Caco-2 (cell line): ENCODE measurements at regions not wholly inside any gene's neighbourhood (a gene's known extent, or its start where the extent isn't known, plus 50 kb on each side); places are given as distances from the start of the nearest gene placed in this dataset.

Experiments
- BruUV-seq: library from RNA; stranded (reverse); fragments of 400-500 nt; replicated peaks from 2 replicates; lab custom pipeline; 2021; lab: Mats Ljungman, UMichigan
- CTCF ChIA-PET: fragments of 300-600 bp; sonication (Branson Sonifier 250); formaldehyde crosslinking; loops from one replicate; lab custom pipeline; 2022; ENCODE audit warnings: antibody characterized with exemption; lab: Charles Lee
- POLR2A ChIA-PET: fragments of 300-600 bp; sonication (Branson Sonifier 250); formaldehyde crosslinking; loops from one replicate; lab custom pipeline; 2022; ENCODE audit warnings: antibody characterized with exemption; lab: Charles Lee
- DNase-seq, 2 experiments: peaks; one replicate each; pipeline versions ENCODE4 v3.0.0 to v3.0.0-alpha.2; 2020 to 2022
- H3K27me3 ChIP-seq: replicated peaks from 2 replicates; pipeline ENCODE4 v1.6.0; 2011; ENCODE audit warnings: low read length; ENCODE audit not compliant: control insufficient read depth, insufficient read depth
- H3K36me3 ChIP-seq: 2 replicates; pipeline ENCODE4 v1.5.1; 2011; ENCODE audit warnings: low read length; ENCODE audit not compliant: control insufficient read depth, insufficient read depth
- H3K4me1 ChIP-seq: fragments of 250-450 bp; sonication (Bioruptor Pico); 2 replicates; pipeline ENCODE4 v1.5.1; 2020; ENCODE audit warnings: mild to moderate bottlenecking
- H3K4me3 ChIP-seq: 2 replicates; pipeline ENCODE4 v1.5.1; 2011; ENCODE audit warnings: low read depth, mild to moderate bottlenecking, control low read depth, low read length
- H3K9me3 ChIP-seq: fragments of 250-450 bp; sonication (Bioruptor Pico); 2 replicates; pipeline ENCODE4 v1.5.1; 2020; ENCODE audit warnings: mild to moderate bottlenecking, moderate library complexity
- H3K27ac Mint-ChIP-seq: one replicate; pipeline ENCODE4 v1.8.0; 2022; ENCODE audit warnings: mixed read lengths; ENCODE audit not compliant: unreplicated experiment
- H3K27me3 Mint-ChIP-seq: one replicate; pipeline ENCODE4 v1.8.0; 2022; ENCODE audit warnings: mixed read lengths; ENCODE audit not compliant: insufficient read depth, unreplicated experiment
- H3K36me3 Mint-ChIP-seq: one replicate; pipeline ENCODE4 v1.8.0; 2022; ENCODE audit warnings: mild to moderate bottlenecking, mixed read lengths; ENCODE audit not compliant: insufficient read depth, unreplicated experiment
- H3K4me1 Mint-ChIP-seq: one replicate; pipeline ENCODE4 v1.8.0; 2022; ENCODE audit warnings: low read depth, mixed read lengths; ENCODE audit not compliant: unreplicated experiment
- H3K4me3 Mint-ChIP-seq: one replicate; pipeline ENCODE4 v1.8.0; 2022; ENCODE audit warnings: mild to moderate bottlenecking, moderate library complexity, mixed read lengths; ENCODE audit not compliant: unreplicated experiment
- H3K9me3 Mint-ChIP-seq: one replicate; pipeline ENCODE4 v1.8.0; 2022; ENCODE audit warnings: mixed read lengths; ENCODE audit not compliant: unreplicated experiment
- CTCF ChIP-seq, 2 experiments: fragments of 200-600 bp in 1 of 2; IDR thresholded peaks; 1 replicate in 1 of 2; 2 replicates in 1 of 2; pipeline versions ENCODE4 v1.5.1 to v1.8.0; 2011 to 2022; ENCODE audit warnings: antibody characterized with exemption in 1 of 2, control low read depth in 1 of 2, inconsistent platforms in 1 of 2, low read depth in 1 of 2, low read length in 1 of 2, mild to moderate bottlenecking in 1 of 2, moderate library complexity in 1 of 2; ENCODE audit not compliant: insufficient read depth in 1 of 2, severe bottlenecking in 1 of 2, unreplicated experiment in 1 of 2
- intact Hi-C: fragments of 100-400 bp; cut with micrococcal nuclease; formaldehyde crosslinking; loops from one replicate; pipeline ENCODE4 v1.10.0; 2022; ENCODE audit not compliant: unreplicated experiment

- ChIA-PET POLR2A (no interaction called here), CTCF (no interaction called here)
- H3K36me3 ChIP-seq = no peaks in the 10 kb centered on the region
- H3K36me3 Mint-ChIP-seq = no peaks in the 10 kb centered on the region
- H3K4me1 Mint-ChIP-seq = no peaks in the 10 kb centered on the region
- H3K4me3 ChIP-seq = no peak overlapping the region
- no peaks in the 10 kb centered on the region for H3K4me1 ChIP-seq
- H3K9me3 Mint-ChIP-seq = no peaks in the 10 kb centered on the region
- intact Hi-C loops = no loop called here
- no peaks in the 10 kb centered on the region for H3K27me3 Mint-ChIP-seq
- H3K9me3 ChIP-seq = no peaks in the 10 kb centered on the region
- DNase-seq = no peak
- no peak overlapping the region for H3K27ac Mint-ChIP-seq
- no peaks in the 10 kb centered on the region for H3K27me3 ChIP-seq
- TF ChIP-seq CTCF (IDR thresholded peaks at IDR 0.05; ENCODE audit: insufficient read depth in 1 of 2, low read depth in 1 of 2, low read length in 1 of 2, severe bottlenecking in 1 of 2, unreplicated experiment in 1 of 2) = no peak
- no peak overlapping the region for H3K4me3 Mint-ChIP-seq
- no TSS peak for BruUV-seq
Measured at GRCh38 chr18:27824841-27825681, 351.9 kb downstream of the CDH2 start.

- no peak for TF ChIP-seq CTCF (IDR thresholded peaks at IDR 0.05; ENCODE audit: insufficient read depth in 1 of 2, low read depth in 1 of 2, low read length in 1 of 2, severe bottlenecking in 1 of 2, unreplicated experiment in 1 of 2)
- Histone ChIP-seq H3K9me3 (no peaks in the 10 kb centered on the region), H3K36me3 (no peaks in the 10 kb centered on the region), H3K4me3 (no peak overlapping the region), H3K4me1 (no peaks in the 10 kb centered on the region), H3K27me3 (no peaks in the 10 kb centered on the region)
- Mint-ChIP-seq H3K4me1 (no peaks in the 10 kb centered on the region), H3K36me3 (no peaks in the 10 kb centered on the region), H3K4me3 (no peak overlapping the region), H3K27ac (no peak overlapping the region), H3K9me3 (no peaks in the 10 kb centered on the region), H3K27me3 (no peaks in the 10 kb centered on the region)
- BruUV-seq = no TSS peak
- ChIA-PET CTCF (no interaction called here), POLR2A (no interaction called here)
- DNase-seq = no peak
- intact Hi-C loops = no loop called here
Measured at GRCh38 chr18:27824275-27824674, 352.7 kb downstream of the CDH2 start.

DNA sequence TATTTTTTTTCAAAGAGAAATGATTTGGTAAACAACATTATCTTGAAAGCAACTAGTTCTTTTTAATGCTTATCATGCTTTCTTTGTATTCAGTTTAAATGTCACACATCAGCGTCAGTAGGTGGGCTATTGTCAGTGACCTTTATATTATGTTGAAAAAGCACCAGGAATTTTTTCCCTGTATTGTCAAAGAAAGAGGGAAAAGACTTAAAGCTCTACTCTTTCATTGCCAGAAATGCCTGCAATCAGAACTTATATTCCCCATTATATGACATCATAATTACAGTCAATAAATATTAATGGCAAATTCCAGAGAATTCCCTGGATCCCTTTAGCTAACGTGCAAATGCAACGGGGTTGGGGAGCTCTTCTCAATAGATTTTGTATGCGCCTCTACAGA lies 353.9 kb downstream of the CDH2 start:
- POLR2A ChIA-PET = no interaction called here
- H3K9me3 Mint-ChIP-seq = no peaks in the 10 kb centered on the region
- intact Hi-C loops = no loop called here

More for the DNA sequence above, 353.9 kb downstream of the CDH2 start:
- no peak for DNase-seq
- H3K4me3 ChIP-seq = no peak overlapping the region
- no TSS peak for BruUV-seq
- Mint-ChIP-seq H3K4me1 (no peaks in the 10 kb centered on the region), H3K27ac (no peak overlapping the region), H3K4me3 (no peak overlapping the region), H3K27me3 (no peaks in the 10 kb centered on the region), H3K36me3 (no peaks in the 10 kb centered on the region)
- H3K4me1 ChIP-seq = no peaks in the 10 kb centered on the region
- no peaks in the 10 kb centered on the region for H3K9me3 ChIP-seq
- no peak for TF ChIP-seq CTCF (IDR thresholded peaks at IDR 0.05; ENCODE audit: insufficient read depth in 1 of 2, low read depth in 1 of 2, low read length in 1 of 2, severe bottlenecking in 1 of 2, unreplicated experiment in 1 of 2)
- CTCF ChIA-PET = no interaction called here
- no peaks in the 10 kb centered on the region for H3K27me3 ChIP-seq
- no peaks in the 10 kb centered on the region for H3K36me3 ChIP-seq
